ENCODE measurements at regions not wholly inside any gene's neighbourhood (a gene's known extent, or its start where the extent isn't known, plus 50 kb on each side); places are given as distances from the start of the nearest gene placed in this dataset.

- no peaks in the 10 kb centered on the region for H3K79me2 ChIP-seq (ENCODE audit: low read length)
- no peaks in the 10 kb centered on the region for H3K9me3 ChIP-seq (replicated peaks; ENCODE audit: insufficient read depth, low read length)
- no peak overlapping the region for H3K27ac ChIP-seq (ENCODE audit: low read length)
- no peak overlapping the region for H3K4me3 ChIP-seq (ENCODE audit: low read length)
- no peaks in the 10 kb centered on the region for H3F3A ChIP-seq (ENCODE audit: insufficient read depth, low read length)
- no peaks in the 10 kb centered on the region for H3K9me2 ChIP-seq (replicated peaks; ENCODE audit: insufficient read depth, low read length)
- H3K9ac ChIP-seq (ENCODE audit: low read length), result no peak overlapping the region
- no peak for DNase-seq
- no peaks in the 10 kb centered on the region for H3K36me3 ChIP-seq (replicated peaks; ENCODE audit: insufficient read depth, low read length)
- H3K4me2 ChIP-seq (ENCODE audit: low read depth, low read length), result no peak overlapping the region
- TF ChIP-seq, protein P1, sequence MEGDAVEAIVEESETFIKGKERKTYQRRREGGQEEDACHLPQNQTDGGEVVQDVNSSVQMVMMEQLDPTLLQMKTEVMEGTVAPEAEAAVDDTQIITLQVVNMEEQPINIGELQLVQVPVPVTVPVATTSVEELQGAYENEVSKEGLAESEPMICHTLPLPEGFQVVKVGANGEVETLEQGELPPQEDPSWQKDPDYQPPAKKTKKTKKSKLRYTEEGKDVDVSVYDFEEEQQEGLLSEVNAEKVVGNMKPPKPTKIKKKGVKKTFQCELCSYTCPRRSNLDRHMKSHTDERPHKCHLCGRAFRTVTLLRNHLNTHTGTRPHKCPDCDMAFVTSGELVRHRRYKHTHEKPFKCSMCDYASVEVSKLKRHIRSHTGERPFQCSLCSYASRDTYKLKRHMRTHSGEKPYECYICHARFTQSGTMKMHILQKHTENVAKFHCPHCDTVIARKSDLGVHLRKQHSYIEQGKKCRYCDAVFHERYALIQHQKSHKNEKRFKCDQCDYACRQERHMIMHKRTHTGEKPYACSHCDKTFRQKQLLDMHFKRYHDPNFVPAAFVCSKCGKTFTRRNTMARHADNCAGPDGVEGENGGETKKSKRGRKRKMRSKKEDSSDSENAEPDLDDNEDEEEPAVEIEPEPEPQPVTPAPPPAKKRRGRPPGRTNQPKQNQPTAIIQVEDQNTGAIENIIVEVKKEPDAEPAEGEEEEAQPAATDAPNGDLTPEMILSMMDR (IDR thresholded peaks at IDR 0.05; ENCODE audit: low read length), result no peak
- TF ChIP-seq EZH2phosphoT487 (IDR thresholded peaks at IDR 0.05; ENCODE audit: low read length), result no peak
- TF ChIP-seq EZH2 (optimal IDR thresholded peaks at IDR 0.05; ENCODE audit: low read depth, low read length), result no peak
- H2AFZ ChIP-seq (ENCODE audit: low read length), result no peak overlapping the region
- no peaks in the 10 kb centered on the region for H3K27me3 ChIP-seq (replicated peaks; ENCODE audit: insufficient read depth, low read length)
- H4K20me1 ChIP-seq (ENCODE audit: insufficient read depth, low read length), result no peaks in the 10 kb centered on the region
- no peaks in the 10 kb centered on the region for H3K4me1 ChIP-seq (ENCODE audit: low read length)
These were observed 95.1 kb upstream of the GRIA3 start for GRCh38 chrX:123088930-123089329.

DNA sequence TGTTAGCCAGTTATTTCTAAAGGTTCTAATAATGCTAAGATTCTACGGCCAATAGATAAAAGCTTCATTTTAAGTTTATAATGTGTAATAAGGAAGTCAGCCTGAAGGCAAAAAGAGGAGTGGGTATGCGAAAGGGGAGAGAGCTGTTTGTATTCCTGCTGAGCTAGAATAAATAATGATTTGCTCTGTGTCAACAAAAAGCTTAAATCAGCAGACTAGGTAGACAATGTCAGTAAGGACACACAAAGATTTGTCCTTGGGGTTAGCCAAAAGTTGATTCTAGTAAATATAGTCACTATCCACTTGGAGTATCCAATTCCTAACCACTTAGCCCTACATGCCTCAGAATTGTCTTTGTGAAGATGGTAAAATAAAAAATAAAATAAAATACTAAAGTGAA, 90.3 kb upstream of the GRIA3 start:
- Histone ChIP-seq H3K27me3 (replicated peaks; ENCODE audit: insufficient read depth, low read length) (no peaks in the 10 kb centered on the region), H3K4me1 (ENCODE audit: low read length) (no peaks in the 10 kb centered on the region), H3K9ac (ENCODE audit: low read length) (no peak overlapping the region), H3F3A (ENCODE audit: insufficient read depth, low read length) (no peaks in the 10 kb centered on the region), H3K36me3 (replicated peaks; ENCODE audit: insufficient read depth, low read length) (no peaks in the 10 kb centered on the region), H3K4me3 (ENCODE audit: low read length) (no peak overlapping the region), H3K27ac (ENCODE audit: low read length) (no peak overlapping the region), H3K9me3 (replicated peaks; ENCODE audit: insufficient read depth, low read length) (no peaks in the 10 kb centered on the region), H4K20me1 (ENCODE audit: insufficient read depth, low read length) (no peaks in the 10 kb centered on the region), H3K79me2 (ENCODE audit: low read length) (no peaks in the 10 kb centered on the region), H2AFZ (ENCODE audit: low read length) (no peak overlapping the region), H3K4me2 (ENCODE audit: low read depth, low read length) (no peak overlapping the region), H3K9me2 (replicated peaks; ENCODE audit: insufficient read depth, low read length) (no peaks in the 10 kb centered on the region)
- TF ChIP-seq, protein P1 (IDR thresholded peaks at IDR 0.05; ENCODE audit: low read length), result no peak
- TF ChIP-seq EZH2phosphoT487 (IDR thresholded peaks at IDR 0.05; ENCODE audit: low read length), result no peak
- no peak for TF ChIP-seq EZH2 (optimal IDR thresholded peaks at IDR 0.05; ENCODE audit: low read depth, low read length)
- DNase-seq, result no peak

- Histone ChIP-seq H3K9me2 (replicated peaks; ENCODE audit: insufficient read depth, low read length) (no peaks in the 10 kb centered on the region), H3K27ac (ENCODE audit: low read length) (no peak overlapping the region), H4K20me1 (ENCODE audit: insufficient read depth, low read length) (no peaks in the 10 kb centered on the region), H3K4me2 (ENCODE audit: low read depth, low read length) (no peak overlapping the region), H3K36me3 (replicated peaks; ENCODE audit: insufficient read depth, low read length) (no peaks in the 10 kb centered on the region), H3K4me3 (ENCODE audit: low read length) (no peak overlapping the region), H3K9ac (ENCODE audit: low read length) (no peak overlapping the region), H3K4me1 (ENCODE audit: low read length) (no peaks in the 10 kb centered on the region), H3K27me3 (replicated peaks; ENCODE audit: insufficient read depth, low read length) (no peaks in the 10 kb centered on the region), H2AFZ (ENCODE audit: low read length) (no peak overlapping the region), H3K9me3 (replicated peaks; ENCODE audit: insufficient read depth, low read length) (no peaks in the 10 kb centered on the region), H3F3A (ENCODE audit: insufficient read depth, low read length) (no peaks in the 10 kb centered on the region), H3K79me2 (ENCODE audit: low read length) (no peaks in the 10 kb centered on the region)
- no peak for TF ChIP-seq EZH2phosphoT487 (IDR thresholded peaks at IDR 0.05; ENCODE audit: low read length)
- TF ChIP-seq, protein P1 (IDR thresholded peaks at IDR 0.05; ENCODE audit: low read length), result no peak
- no peak for TF ChIP-seq EZH2 (optimal IDR thresholded peaks at IDR 0.05; ENCODE audit: low read depth, low read length)
- DNase-seq, result no peak
These were observed 75.3 kb upstream of the GRIA3 start for GRCh38 chrX:123108513-123109427.
